PFSK-1 (cell line): ENCODE measurements at regions not wholly inside any gene's neighbourhood (a gene's known extent, or its start where the extent isn't known, plus 50 kb on each side); places are given as distances from the start of the nearest gene placed in this dataset.

ENCODE experiments used
- REST ChIP-seq, 2 experiments: IDR thresholded peaks; 2 replicates each; pipeline versions ENCODE4 v1.6.1 to v1.8.0; 2011 to 2012; ENCODE audit warnings: low read depth in 2 of 2, low read length in 2 of 2, control low read depth in 1 of 2, inconsistent platforms in 1 of 2, mild to moderate bottlenecking in 1 of 2, moderate library complexity in 1 of 2; ENCODE audit not compliant: insufficient read depth in 1 of 2
- TAF1 ChIP-seq: IDR thresholded peaks from 2 replicates; pipeline ENCODE4 v1.6.1; 2012; ENCODE audit warnings: low read length, control low read depth, borderline replicate concordance; ENCODE audit not compliant: insufficient read depth

- no peak for TF ChIP-seq TAF1
- no peak for TF ChIP-seq REST (IDR thresholded peaks at IDR 0.05; ENCODE audit: insufficient read depth in 1 of 2, low read depth in 2 of 2, low read length in 2 of 2)
These were observed 412.6 kb upstream of the SHH start for GRCh38 chr7:156224833-156225225.
